Stimulated activated CD4-positive, alpha-beta T cell treated with anti-CD3 and anti-CD28 coated beads, TNF-alpha, amount 100 ng/mL, for 24 hours (primary cell): ENCODE measurements at regions not wholly inside any gene's neighbourhood (a gene's known extent, or its start where the extent isn't known, plus 50 kb on each side); places are given as distances from the start of the nearest gene placed in this dataset.
"Not testable (repeated sequence)": the region's sequence is repeated elsewhere in the genome, so short reads cannot be mapped to it uniquely, and the experiment has no call there.

Experiments
- DNase-seq, 3 experiments: peaks; one replicate each; pipeline ENCODE4 v3.0.0-alpha.2; 2020; ENCODE audit warnings: low read depth in 3 of 3

- DNase-seq = no peak
Observed at GRCh38 chr16:66099306-66099705, 267.2 kb upstream of the CDH5 start.

DNA sequence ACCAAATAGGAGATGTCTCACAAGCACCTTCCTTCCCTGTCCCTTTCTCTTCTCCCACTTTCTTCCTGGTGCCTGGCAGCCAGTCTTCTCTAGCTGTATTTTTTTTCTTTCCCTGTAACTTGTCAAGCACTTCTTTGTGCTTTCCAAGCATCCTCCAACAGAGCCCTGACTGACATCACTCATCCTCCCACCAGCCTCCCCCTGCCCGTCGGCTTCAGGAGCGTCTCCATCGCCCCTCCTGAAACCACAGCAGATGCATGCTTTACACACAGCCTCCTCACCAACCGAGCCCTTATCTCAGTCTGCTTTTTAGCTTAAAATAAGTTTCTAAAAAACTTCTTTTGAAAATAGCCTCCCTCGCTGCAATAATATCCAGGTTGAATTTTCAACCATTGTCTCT is 268.7 kb upstream of the CDH5 start:
- DNase-seq = no peak

DNA sequence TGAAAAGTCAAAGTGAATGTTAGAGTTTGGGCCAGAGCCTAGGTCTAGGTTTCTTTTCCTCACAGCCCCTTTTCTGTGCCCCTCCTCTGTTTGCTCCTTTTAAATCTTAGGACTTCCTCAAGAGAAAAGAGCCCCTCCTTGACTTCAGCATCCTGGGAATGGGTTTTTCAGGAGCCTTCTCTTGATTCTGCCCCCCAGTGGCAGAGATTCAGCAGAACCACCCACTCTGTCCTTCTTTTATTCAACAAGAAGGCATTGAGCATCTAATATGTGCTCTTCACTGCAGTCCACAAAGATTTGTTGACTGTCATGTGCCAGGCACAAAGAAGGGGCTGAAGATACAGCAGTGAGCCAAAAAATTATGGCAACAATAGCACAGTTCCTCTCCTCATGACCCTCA is 270.8 kb upstream of the CDH5 start:
- no peak for DNase-seq

- DNase-seq = no peak
Observed at GRCh38 chr16:66093191-66093590, 273.3 kb upstream of the CDH5 start.

GRCh38 chr16:66091471-66091891 is 275.0 kb upstream of the CDH5 start:
- no peak for DNase-seq

GRCh38 chr16:66088681-66089080 is 277.8 kb upstream of the CDH5 start:
- no peak for DNase-seq

DNA sequence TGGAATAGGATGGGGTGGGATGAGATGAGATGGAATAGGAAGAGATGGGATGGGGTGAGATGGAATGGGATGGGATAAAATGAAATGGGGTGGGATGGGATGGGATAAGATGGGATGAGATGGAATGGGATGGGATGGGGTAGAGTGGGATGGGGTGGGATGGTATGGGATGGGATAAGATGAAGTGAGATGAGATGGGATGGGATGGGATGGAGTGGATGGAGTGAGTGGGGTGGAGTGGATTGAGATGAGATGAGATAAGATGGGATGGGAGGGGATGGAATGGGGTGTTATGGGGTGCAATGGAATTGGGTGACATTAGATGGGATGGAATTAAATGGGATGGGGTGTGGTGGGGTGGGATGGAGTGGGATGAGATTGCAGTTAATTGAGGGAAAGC is 279.2 kb upstream of the CDH5 start:
- no peak for DNase-seq

GRCh38 chr16:66085651-66086050 is 280.8 kb upstream of the CDH5 start:
- no peak for DNase-seq

GRCh38 chr16:66084731-66085130 is 281.8 kb upstream of the CDH5 start:
- DNase-seq = not testable (repeated sequence)

DNA sequence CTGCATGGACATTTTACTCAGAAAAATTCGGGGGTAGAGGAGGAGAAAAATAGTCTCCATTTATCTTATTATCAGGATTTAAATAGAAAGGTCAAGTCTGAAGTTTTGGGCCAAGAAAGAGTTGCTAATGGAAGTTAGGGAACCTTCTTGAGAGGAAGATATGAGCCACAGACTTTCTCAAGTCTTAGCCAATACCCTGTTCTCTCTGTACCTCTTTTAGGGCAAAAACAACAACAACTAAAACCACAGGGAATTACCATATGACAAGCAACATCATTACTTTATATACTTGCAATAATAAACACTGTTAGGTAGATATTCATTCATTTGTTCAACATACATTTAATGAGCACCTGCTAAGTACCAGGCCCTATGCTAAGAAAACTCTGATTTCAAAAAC is 282.2 kb upstream of the CDH5 start:
- no peak for DNase-seq

- no peak for DNase-seq
Observed at GRCh38 chr16:66083171-66083570, 283.3 kb upstream of the CDH5 start.

- no peak for DNase-seq
Observed at GRCh38 chr16:66082424-66082823, 284.1 kb upstream of the CDH5 start.

- DNase-seq = no peak
Observed at GRCh38 chr16:66081775-66082366, 284.6 kb upstream of the CDH5 start.

GRCh38 chr16:66079671-66080334 is 286.7 kb upstream of the CDH5 start:
- no peak for DNase-seq

- no peak for DNase-seq
Observed at GRCh38 chr16:66070140-66070917, 296.2 kb upstream of the CDH5 start.

- no peak for DNase-seq
Observed at GRCh38 chr16:66069587-66069986, 296.9 kb upstream of the CDH5 start.

DNA sequence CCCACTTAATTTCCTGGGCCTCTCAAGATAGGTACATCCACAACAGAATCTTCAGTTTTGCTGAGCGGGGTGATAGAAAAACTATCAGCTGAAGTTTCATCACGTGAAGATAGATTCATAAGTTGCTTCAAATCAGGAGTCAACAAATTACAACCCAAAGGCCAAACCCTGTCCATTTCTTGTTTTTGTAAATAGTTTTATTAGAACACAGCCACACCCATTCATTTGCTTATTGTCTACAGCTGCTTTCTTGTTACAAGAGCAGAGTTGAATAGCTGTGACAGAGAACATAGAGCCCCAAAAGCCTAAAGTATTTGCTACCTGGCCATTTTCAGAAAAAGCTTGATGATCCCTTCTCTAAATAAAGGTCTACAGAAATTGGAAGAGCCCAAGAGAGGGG is 300.1 kb upstream of the CDH5 start:
- DNase-seq = no peak

DNA sequence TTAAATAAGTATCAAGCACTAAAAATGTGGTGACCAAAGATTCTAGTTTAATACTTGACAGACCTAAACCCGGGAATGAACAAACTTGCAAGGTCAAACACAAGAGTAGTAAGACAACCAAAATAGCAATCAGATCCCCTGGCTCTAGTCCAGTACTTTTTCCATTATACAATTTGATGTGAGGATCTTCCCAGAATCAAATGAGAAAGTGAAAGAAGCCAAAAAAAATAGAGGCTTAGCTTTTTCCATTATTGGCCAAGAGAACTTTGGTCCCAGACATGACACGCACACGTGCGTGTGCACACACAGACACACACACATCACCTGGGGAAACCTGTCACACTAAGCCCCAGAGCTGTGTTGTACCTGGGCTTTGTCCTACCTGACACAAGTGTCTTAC is 300.6 kb upstream of the CDH5 start:
- no peak for DNase-seq

DNA sequence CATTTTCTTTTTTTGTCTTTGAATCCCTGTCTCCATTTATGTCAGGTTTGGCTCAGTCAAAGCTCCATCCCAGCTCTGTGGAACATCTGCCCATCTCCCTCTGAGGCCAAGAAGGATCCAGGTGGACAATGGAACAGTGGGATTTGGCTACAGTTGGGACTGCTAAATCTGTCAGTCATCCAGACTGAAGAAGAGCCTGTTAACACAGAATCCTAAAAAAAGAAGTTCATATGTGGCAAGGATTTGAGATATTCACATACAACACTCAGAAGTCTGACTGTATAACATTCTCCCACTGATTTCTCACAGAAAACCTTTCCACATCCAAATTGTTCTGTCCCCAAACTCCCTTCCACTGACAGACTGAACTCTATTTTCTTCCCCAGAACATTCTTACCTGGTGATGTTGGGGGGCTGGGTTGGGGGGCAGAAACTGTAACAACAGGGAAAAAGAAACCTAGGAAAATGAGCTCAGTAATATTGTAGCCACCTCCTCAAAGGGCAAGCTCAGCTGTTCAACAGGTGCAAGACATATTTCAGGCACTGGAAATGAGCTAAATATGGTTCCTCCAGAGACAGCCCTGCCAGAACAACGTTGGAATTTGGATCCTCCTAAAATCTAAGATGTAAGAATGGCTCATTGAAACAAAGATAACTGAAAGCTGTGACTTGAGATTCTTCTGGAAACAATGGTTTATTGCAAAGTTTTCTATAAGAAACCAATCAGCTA is 301.5 kb upstream of the CDH5 start:
- no peak for DNase-seq

DNA sequence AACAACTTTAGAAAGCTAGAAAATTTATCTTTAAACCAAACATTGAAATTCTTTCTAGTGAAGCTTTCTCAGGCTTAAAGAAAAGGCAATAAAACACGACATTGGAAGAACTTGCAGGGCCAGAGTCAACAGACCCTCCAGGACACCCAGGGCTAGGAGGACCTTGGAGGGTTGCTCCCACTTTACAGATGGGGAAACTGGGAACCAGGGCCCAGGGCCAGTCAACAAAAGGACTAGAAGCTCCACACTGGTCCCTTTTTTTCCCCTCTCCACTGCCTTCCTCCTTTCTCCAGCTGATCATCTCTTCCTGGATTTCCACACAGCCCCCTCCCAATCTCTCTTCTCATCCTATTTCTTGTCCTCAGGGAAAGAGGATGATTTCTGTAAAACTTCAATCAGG is 307.7 kb upstream of the CDH5 start:
- no peak for DNase-seq

- DNase-seq = no peak
Observed at GRCh38 chr16:66058172-66058691, 308.3 kb upstream of the CDH5 start.

DNA sequence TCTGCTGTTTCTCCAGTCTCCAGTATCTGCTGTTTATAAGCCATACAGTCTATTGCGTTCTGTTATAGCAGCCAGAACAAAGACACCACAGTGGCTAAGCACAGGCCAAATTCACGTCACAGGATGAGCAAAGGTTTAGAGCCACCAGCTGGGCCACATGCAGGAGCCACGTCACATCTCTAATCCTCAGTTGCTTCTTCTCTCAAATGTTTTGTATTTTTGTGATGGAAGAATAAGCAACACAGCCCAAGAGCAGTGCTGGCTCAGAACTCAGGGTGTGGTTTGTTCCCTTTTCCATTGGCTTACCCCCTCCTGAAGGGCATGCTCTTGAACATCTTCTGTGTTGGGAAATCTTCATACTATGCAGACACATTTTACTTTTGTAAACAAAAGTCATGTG is 309.4 kb upstream of the CDH5 start:
- DNase-seq = no peak
